Glomerular visceral epithelial cell (primary cell): ENCODE measurements at regions not wholly inside any gene's neighbourhood (a gene's known extent, or its start where the extent isn't known, plus 50 kb on each side); places are given as distances from the start of the nearest gene placed in this dataset.
"Not testable (repeated sequence)": the region's sequence is repeated elsewhere in the genome, so short reads cannot be mapped to it uniquely, and the experiment has no call there.

Experiments used
- DNase-seq: peaks from one replicate; pipeline ENCODE4 v3.0.0-alpha.2; 2016; ENCODE audit errors: extremely low spot score

DNA sequence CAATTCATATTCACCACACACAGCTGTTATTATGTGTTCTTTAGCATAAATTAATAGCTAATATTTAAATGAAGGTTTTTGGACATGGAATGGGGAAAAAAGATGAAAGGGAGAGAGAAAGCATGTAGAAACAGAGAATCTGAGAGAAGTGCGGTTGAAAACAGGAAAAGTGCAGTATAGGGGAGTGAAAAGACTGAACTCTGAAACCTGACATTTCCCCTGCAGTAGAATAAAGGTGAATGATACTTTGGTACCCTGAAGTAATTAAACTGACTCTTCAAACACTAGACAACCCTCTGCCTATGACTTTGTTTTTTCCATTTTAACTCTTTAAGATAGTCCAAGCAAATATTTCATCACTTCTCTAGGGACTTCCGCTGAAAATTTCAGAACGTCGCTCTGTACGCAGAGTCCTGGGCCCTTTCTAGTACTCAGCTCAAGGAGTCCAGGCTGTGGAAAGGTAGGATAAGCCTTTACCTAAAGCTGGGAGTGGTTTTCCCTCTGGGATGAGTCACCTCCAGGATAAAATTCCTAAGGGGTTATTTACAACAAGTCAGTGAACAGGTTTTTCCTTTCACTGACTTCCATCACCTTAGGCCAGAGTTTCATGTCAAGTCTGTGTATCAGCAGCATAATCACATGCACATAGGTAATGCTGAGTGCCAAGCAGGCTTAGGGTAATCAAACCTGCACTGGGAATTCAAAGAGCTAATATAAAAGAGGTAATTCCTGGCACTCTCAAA is 614.5 kb downstream of the PKHD1 start:
- DNase-seq: no peak

DNA sequence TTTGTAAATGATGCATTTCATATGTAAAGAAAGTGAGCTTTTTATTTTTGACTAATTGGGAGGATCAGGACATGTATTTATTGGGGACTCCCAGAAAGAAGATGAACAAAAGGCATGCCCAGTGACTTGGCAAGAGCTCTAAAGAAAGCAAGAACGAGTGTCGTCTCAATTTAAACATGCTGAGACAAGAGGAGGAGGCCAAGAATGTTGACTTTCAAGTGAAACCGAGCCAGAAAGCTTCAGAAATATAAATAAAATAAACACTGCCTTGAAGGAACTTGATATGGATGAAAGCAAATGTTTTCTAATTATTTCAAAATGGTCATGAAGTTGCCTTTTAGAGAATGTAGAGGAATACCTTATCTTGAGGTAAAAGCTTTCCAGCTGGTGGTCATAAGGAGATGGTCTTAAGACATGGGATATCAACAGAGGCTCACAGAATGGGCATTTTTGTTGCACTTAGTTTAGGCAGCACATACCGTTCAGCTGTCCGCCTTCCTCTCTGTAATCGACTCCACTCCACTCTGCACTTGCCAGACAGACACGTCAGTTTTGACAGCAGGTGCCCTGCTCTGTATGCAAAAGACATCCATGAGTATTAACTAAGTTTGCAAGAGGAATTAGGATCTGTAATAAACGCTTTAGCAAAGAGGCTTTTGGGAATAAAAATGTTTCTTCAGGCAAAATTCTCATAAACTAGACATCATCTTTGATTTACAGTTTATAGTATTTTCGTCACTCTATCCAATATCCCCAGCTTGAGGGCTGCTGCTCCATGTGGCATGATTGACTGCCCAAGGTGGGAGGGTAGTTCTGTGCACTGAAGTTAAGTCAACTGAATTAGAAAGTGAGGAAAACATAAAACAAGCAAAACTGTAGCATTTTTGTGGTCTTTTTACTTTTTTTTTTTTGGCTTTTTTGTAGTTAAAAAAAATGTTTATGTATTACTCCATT is 613.1 kb downstream of the PKHD1 start:
- DNase-seq: no peak

DNA sequence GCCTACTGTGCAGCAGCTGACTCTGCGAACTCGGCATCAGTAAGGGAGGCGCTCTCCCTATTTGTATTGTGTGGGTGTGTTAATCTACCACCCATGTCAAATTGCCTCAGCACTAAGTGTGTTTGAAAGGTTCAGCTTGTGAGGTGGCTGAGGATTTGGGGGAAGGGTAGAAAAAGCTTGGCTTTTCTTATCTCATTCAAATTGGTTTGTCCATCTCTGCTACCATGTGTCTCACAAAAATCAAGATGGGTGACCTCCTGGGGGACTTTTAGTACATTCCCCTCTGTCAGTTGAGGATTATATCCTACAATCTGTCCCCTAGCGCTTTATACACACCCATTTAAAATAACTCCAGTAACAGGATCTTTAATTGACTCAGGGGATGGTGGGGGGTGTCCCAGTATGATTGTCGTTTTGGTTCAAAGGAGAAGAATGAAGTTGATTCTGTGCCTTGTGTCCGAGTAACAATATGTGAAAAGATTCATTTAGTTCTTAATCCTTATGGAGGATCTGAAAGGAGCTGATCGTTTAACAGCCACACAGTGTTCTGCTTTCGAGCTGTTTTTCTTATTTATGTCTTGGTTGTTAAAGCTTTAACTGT is 609.6 kb downstream of the PKHD1 start:
- DNase-seq: no peak

DNA sequence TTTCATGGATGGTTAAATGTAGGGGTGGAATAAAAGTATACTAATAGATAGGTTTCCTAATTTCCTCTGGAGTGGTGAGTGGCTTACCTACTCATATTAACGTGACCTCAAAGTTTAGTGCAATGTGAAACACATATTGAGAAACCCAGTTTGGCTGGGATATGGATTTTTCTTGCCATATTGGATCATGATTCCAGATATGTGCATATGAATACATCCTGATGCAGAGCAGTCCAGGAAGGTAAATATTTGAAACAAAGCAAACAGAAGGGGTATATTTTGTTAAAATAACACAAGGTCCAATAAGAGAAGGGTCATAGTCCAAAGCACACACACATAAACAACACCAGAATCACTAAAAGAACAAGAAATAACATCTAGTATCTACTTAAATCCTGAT is 608.1 kb downstream of the PKHD1 start:
- DNase-seq: no peak

DNA sequence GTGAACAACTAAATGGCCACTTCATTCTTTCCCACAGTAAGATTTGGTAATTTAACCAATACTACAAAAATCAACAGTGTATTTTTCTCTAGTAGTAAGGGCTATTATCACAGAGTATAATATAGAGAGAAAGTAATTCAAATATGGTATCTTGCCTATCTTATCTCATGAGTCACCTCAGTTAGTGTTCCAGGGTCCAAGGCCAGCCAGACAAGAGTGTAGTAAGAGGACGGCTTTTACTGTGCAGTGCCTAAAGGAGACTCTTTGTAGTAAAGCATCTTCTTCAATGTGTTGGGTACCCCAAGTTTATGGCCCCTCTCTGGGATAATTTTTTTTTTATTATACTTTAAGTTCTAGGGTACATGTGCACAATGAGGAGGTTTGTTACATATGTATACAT is 607.4 kb downstream of the PKHD1 start:
- DNase-seq: no peak

DNA sequence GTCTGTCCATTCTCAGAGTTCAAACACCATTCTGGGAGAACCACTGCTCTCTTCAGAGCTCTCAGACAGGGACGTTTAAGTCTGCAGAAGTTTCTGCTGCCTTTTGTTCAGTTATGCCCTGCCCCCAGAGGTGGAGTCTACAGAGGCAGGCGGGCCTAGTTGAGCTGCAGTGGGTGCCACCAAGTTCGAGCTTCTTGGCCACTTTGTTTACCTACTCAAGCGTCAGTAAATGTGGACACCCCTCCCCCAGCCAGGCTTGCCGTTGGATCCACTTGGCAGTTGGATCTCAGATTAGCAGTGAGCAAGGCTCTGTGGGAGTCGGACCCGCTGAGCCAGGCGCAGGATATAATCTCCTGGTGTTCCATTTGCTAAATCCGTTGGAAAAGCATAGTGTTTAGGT is 601.5 kb downstream of the PKHD1 start:
- DNase-seq: not testable (repeated sequence)

DNA sequence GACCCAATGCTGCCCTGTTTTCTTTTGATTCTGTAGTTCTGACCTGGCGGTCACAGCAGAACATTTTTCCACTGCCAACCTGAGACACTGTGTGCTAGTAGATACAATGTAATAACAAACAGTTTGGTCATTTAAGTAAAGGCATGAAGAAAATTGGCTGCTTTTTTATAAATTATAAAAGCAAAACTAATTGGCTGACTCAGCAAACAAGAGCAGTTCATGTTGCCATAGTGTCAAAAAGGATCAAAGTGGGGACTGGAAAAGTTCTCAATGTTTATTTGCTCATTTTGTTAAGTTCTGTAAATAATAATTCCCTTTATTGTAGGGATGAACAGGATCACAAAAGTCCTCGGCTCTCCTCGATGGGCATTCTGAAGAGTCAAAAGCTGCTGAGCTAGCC is 599.5 kb downstream of the PKHD1 start:
- DNase-seq: no peak

DNA sequence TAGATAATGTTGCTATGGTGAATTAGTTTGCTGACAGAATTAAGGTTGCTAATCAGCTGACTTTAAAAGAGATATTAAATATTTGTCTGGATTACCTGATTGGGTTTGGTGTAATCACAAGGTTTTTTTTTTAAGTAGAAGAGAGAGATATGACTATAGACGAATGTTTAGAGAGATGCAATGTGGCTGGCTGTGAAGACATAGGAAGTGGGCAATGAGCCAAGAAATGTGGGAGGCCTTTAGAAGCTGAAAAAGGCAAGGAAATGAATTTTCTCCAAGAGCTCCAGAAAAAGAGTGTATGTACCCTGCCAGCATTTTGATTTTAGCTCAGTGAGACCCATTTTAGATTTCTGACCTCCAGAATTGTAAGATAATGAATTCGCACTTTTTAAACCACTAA is 598.3 kb downstream of the PKHD1 start:
- DNase-seq: no peak

DNA sequence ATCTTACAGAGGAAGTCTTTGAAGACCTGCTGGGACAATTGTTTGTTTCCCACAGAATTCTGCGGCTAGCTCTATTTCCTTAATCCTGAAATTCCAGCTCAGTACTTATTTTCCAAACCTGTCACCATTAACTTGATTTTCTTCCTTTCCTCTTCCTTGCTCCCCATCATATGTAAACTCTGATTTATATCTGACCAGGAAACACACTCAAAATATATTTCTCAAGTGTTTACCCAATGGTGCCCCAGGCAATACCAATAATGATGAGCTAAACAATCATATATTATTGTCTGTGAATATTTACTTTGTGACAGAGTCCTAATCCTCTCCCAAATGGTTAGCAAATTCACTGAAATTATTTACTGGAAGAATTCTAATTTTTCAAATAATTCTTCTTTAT is 597.3 kb downstream of the PKHD1 start:
- DNase-seq: no peak

DNA sequence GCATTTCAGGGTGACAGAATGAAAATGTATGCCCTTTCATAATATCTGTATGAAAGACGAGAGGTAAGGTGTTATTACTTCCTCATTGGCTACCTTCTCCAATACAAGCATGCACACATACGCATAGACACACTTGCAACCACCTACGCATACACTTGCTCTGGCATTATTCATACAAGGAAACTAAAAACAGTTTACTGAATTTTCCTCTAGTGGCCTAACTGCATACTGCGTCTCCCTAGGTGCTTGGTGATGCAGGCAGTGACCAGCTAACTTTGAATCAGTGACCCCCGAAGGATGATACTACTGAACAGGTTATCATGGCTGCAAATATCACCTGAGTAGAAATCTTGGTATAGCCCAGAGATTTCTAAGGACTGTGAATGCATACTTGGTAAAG is 593.1 kb downstream of the PKHD1 start:
- DNase-seq: no peak

DNA sequence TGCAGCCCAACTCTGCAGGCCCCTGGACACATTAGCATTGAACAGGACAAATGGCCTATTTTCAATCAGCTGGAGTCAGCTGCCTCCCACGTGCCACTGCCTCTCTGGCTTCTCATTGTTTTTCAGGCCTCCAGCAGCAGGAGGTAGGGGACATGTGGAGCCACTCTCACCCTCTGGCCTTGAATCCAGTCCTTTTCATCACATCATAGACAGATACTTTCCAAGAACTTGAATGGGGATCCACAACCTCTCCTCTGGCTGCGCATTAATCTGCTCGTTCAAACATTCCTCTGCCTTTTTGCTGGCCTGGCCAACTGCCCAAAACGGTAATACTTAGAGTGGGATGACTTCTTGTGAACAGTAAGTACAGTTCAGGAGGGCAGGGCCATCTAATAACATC is 592.3 kb downstream of the PKHD1 start:
- no peak for DNase-seq

DNA sequence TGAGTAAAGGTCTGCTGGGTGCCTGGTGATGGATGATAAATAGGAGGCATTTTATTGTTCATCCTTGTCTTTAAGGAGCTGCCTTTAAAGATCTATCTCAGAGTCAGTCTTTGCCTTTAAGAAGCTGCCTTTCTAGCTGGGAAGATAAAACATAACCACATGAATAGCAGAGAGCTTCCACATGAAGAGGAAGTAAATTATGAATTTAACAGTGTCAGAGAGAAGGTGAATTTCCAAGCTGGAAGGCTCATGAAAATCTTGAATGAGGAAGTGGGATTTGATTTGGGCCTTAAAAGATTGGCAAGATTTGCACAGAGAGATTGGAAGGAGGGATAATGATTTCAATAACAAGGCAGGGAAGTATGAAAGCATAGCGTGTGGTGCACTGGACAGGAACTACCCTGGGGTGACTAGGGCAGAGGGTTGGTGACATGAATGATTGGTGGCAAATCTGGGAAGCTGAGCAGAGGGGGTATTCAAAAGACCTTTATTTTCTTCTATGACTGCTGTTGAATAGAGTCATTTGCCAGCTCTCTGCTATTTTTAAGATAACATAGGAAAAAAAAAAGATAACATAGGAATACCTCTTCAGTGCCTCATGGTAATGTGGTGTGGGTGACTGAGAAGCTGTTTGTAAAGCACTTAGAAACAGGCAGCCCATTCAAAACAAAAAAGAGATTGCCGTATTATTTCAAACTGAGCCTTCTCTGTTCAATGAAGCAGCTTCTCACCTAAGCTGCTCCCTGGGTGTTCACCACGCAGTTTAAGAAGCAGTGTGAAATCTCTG is 591.6 kb downstream of the PKHD1 start:
- no peak for DNase-seq

DNA sequence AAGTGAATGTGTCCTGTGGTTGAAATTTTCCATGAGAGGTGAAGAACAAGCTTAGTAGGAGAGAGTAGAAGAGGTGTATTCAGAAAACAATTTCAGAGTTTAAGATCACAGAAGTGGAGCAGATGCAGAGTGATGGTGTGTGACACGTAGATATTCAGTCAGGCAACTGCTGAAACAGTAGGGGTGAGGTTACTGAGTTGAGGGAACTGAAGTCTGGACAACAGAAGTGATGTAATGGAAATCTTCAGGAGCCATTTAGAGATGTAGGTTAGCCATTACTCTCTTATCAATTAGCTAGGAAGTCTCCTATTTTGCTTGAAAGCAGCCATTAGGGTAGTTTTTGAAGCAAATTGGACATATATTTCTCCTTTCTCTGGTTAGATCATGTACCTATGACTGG is 584.4 kb downstream of the PKHD1 start:
- no peak for DNase-seq

DNA sequence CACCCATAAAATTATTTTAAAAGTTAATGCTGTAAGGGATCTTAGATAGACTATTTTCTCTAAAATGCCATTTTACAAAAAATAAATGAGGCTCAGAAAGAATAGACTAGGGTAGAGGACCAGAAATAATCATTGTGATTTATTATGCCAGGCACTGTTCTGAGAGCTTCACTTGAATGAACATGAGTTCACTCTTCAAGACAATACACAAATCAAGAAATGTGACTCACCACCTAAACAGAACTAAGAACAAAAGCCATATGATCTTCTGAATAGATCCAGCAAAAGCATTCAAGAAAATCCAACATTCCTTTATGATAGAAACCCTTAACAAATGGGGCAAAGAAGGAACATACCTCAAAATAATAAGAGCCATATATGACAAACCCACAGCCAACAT is 582.0 kb downstream of the PKHD1 start:
- DNase-seq: no peak

DNA sequence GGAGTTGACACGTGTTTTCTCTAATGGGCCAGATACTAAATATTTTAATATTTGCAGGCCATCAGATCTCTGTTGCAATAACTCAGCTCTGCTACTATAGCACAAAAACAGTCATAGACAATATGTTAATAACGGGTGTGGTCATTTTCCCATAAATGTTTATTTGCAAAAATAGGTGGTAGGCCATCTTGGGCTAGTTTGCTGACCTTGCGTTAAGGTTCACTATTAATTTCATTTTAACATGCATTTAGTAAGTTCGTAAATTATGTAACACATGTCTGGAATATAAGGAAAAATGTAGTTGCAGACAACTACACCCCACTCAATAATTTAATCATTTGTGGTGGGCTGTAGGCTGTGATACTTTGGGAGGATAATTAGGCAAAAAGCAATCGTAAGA is 577.8 kb downstream of the PKHD1 start:
- no peak for DNase-seq

DNA sequence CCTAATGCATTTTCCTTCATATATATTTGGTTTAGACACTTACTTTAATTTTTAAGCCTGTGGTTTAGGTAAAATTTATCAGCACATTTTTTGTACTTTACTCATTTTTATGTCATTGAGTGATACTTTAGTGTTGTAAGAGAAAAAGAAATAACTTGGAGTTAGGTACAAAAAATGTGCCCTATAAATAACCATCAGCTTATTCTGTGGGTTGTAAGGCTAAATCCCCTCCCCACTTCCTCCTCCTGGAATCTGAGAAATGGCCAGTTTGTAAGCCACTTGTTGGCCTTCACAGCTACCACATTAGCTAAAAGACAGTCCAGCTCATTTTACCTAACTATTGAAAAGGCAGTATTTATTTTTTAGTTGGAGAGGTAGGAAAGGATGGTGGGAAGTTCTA is 576.3 kb downstream of the PKHD1 start:
- DNase-seq: peak; percentile 25

DNA sequence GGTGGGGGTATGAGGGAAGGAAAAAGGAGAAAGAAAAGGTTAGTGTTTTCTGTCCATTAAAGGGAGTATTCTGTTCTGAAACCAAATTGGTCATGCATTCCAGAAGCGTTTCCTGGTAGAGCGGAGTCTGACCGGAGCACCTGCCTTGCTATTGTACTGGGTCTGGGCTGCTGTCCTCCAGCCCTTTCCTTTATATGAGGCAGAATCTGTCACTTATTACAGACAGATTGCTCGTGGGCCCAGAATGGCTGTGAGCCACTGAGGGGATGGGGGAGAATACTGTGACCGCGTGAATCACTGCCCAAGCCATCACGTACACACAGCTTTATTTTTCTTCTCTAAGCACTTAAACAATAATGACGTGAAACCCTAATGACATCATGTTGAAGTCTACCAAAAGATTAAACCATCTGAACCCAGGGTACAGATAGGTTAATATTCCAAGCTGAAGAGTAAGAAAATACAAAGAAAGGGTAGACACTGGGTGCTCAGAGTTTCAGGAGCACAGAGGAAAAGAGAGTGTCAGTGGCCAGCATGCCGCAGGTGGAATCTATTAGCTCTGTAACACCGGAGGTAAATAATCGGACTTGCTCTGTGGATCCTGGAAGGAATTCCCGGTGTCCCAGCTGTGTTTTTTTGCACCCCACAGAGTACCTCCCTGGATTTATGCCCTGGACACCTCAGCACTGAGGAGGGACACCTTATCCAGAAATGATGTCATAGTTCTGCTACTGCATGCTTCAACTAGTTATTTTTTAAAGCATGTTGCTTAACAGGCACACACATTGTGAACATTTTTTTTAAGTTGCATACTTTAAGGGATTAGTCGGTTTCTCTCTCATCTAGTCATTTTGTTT is 573.3 kb downstream of the PKHD1 start:
- peak; percentile 58 for DNase-seq

DNA sequence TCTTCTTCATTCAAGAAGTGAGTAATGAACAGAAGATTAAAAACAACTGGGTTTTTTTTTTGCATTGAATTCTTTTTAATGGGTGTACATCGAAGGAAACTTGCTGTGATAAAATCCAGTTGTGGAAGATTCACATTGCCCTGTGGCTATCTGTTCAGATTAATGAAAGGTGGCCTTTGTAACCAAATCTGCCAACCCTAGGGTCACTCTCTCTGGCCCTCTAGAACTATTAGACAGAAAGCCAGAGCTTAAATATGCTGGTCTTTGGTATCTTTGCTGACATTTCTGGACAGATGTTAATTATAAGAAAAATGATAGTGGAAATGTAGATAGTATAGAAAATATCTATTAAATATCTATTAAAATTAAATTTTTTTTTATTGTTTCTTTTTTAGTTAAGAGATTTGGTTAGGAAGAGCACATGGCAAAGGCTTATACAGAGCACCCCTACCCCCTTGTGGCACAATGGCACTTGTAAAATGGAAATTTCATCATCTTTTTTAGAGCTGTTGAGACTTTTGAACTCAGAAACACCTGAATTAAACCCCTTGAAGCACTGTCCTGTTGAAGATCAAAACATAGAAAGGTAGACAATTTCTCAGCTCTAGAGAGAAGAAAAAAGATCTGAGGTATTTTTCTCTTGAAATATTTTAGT is 572.5 kb downstream of the PKHD1 start:
- no peak for DNase-seq

DNA sequence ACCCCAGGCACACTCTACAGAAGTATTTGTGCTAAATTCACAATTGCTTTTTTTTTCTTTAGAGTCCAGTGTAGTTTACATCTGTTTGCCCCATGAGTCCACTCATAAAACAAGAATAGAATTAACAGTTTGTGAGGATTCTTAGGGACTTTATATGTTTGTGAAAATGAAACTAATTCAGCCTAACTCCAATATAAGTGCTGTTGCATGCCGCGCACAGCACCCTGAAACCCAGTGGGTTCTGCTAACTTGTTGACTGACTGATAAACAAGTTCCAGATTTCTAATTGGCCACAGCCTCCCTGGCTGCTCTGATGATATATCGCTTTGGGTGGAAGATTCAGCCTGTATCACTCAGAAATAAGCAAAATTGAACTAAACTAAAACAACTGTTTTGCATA is 561.4 kb downstream of the PKHD1 start:
- DNase-seq: no peak

DNA sequence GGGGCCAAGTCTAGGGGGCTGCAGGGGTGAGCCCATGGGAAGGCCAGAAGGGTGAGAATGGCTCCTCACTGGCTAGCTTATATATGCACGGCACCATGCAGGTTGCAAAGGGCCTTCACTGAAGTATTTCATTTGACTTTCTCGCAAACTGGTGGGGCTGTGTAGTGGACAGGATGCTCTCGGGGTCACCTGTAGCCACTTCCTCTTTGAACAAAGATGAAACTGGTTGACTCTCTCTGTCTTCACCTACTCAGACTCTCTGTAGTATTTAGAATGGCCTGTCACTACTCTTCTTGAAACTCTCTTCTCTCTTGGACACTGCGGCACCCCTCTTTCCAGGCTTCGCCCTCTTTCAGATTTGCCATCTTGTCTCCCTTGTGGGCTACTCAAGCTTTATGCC is 560.5 kb downstream of the PKHD1 start:
- no peak for DNase-seq
